ENCODE measurements at regions not wholly inside any gene's neighbourhood (a gene's known extent, or its start where the extent isn't known, plus 50 kb on each side); places are given as distances from the start of the nearest gene placed in this dataset.
"Not testable (repeated sequence)": the region's sequence is repeated elsewhere in the genome, so short reads cannot be mapped to it uniquely, and the experiment has no call there.

DNA sequence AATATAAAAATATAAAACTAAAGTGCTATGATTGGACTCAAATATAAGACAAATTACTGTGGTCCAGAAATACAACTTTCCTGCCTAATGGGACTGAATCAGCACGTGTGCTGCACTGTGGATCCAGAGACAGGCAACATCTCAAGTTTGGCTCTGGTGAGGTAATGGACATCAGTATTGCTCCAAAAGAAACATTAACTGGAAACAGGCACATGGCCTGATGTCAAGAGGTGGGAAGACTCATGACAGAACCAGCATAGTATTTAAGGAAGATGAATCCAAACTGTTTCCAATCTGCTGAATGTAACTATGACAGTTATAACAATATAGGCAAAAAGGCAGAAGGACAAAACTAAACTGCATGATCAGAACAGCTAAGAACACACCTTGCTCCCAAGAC lies 354.6 kb downstream of the FSIP2 start:
- no peak for DNase-seq

- no peak for DNase-seq
Measured at GRCh38 chr2:186098821-186099220, 360.2 kb downstream of the FSIP2 start.

DNA sequence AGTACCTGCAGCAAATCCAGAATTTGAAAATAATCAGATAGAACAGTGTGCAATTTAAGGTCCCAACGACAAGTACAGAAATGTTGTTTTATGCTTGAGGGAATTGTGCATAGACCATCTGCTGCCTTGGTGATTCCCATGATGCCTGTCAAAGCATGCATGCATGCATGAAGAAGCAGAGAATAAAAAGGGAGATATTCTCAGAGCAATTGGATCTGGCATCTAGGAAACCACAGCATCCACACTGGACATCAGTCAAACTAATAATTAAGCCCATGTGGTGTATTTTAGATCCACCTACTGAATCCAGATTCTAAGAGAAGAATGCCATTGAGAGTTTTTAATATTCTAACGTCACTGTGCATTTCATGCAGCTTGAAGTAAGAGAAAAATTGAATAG lies 361.2 kb downstream of the FSIP2 start:
- no peak for DNase-seq

DNA sequence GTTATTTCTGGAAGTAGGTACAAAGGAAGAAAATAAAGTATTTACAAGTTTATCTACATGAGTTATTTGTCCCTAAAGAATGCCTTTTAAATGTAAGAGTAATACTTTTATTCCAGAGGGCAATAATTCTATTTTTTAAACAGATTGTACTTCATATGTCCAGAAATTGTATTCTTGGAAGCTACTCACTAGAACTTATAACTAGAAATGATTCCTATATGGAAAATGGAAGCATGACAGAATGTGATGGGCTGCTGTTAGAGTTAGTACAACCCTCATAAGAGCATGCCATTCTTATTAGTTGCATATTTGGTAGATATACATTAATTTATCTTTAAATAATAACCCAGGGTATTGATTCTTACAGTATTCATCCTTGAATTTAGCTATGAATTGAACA lies 362.0 kb downstream of the FSIP2 start:
- DNase-seq, result no peak

- DNase-seq, result no peak
Measured at GRCh38 chr2:186101616-186102015, 363.0 kb downstream of the FSIP2 start.

- no peak for DNase-seq
Measured at GRCh38 chr2:186103276-186103675, 364.7 kb downstream of the FSIP2 start.

DNA sequence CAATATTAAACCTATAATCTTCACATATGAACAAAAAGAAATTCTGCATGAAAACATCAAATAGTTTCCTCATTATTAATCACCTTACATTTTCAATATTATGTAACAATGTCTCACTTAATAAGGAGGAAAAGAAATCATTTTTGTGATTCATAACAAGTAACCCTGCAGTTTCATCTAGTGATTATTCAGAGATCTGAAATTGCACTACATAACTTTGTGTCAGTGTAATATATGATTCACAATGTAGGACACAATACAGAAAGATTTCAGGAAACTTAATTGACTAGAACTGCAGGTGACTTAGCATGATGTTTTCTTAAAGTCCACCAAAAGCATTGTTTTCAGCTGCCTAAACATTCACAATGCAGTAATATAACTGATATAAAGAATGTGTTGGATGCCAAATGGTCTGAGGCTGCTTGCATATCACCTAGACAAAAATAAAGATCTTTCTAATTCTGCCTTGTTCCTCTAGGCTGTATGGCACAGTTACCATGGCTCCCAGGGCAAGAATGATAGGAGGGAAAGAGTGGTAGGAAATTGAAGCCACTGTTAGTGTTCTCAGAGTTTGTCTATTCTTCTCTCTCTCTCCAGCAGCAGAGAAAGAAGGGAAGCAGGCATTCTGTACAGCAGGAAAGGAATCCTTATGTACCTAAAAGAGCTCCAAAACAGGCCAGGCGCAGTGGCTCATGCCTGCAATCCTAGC lies 366.6 kb downstream of the FSIP2 start:
- no peak for DNase-seq

DNA sequence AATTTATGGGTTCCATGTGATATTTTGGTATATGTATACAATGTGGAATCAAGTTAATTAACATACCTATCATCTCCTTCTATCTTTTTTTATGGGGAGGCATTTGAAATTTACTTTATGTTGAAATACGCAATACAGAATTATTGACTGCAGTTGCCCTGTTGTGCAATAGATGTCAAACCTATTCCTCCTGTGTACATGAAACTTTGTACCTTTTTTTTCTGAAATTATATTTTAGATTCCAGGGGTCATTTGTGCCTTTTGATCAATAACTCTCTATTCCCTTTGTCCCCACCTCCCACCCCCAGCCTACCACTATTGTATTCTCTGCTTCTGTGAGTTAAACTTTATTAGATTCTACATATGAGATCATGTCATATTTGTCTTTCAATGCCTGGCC lies 369.9 kb downstream of the FSIP2 start:
- DNase-seq, result no peak

- DNase-seq, result no peak
Measured at GRCh38 chr2:186113284-186113683, 372.8 kb upstream of the ZC3H15 start.

- DNase-seq, result no peak
Measured at GRCh38 chr2:186125156-186125555, 360.9 kb upstream of the ZC3H15 start.

DNA sequence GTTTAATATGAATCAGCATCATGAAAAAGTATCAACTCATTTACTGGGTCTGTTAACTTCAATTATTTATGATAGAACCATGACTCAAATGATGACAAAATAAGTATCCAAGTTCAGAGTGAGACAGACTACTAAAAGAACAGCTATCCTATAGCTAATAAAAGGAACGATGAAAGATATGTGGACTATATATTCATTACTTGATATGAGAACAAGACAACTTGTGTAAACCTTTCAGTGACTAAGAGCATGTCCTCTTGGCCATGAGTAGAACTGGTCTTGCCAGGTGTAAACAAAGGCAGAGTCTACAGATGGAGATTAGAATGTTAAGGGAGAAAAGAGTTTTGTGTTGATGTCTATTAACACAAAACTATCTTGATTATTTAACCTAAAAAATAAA lies 360.4 kb upstream of the ZC3H15 start:
- DNase-seq, result no peak

DNA sequence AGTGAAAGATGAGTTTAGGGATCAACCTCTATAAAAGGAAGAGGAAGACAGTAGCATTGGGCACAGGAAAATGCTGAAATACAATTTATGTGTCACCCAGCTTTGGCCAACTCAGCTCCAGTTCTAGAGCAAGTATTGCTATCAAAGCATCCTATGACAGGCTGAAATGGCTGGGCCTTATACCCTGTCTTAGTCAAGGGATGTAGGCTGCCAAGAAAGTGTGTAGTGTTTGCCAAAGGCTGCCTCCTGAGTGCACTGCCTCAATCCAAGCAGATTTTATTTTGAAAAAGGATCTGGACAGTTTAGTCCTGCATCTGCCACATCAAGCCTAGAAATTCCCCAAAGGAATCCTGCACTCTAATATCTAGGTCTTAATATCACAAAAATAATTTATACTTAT lies 359.9 kb upstream of the ZC3H15 start:
- no peak for DNase-seq

GRCh38 chr2:186129767-186130581 lies 356.1 kb upstream of the ZC3H15 start:
- DNase-seq, result peak; percentile 74

- DNase-seq, result no peak
Measured at GRCh38 chr2:186130748-186131641, 355.1 kb upstream of the ZC3H15 start.

- DNase-seq, result no peak
Measured at GRCh38 chr2:186135686-186136085, 350.4 kb upstream of the ZC3H15 start.

DNA sequence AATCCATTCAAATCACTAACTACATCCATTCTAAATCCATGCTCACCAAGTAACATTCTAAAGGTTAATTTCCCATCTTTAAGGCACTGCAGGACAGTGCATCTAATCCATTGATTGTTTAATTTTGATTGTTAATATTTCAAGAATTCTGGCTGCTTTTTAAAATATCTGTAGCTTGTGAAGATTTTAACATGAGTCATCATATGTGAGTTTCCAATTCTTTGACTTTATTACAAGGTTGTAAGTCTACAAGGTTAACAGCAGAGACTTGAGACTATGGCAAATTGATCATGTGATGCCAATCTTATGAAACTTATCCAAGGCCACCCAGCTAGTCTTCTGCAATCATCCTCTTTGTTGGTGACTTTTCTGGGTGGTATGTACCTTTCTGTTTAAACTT lies 349.2 kb upstream of the ZC3H15 start:
- DNase-seq, result no peak

GRCh38 chr2:186138845-186139244 lies 347.2 kb upstream of the ZC3H15 start:
- DNase-seq, result no peak

DNA sequence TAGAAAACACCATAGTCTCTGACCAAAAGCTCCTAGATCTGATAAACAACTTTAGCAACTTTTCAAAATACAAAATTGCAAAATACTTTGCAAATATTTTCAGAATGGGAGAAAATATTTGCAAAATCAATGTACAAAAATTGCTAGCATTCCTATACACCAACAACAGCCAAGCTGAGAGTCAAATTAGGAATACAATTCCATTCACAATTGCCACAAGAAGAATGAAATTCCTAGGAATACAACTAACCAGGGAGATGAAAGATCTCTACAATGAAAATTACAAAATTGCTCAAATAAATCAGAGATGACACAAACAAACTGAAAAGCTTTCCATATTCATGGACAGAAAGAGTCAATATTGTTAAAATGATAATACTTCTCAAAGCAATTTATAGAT lies 327.0 kb upstream of the ZC3H15 start:
- no peak for DNase-seq

- DNase-seq, result no peak
Measured at GRCh38 chr2:186164325-186164724, 321.7 kb upstream of the ZC3H15 start.

- DNase-seq, result no peak
Measured at GRCh38 chr2:186170693-186171092, 315.4 kb upstream of the ZC3H15 start.

DNA sequence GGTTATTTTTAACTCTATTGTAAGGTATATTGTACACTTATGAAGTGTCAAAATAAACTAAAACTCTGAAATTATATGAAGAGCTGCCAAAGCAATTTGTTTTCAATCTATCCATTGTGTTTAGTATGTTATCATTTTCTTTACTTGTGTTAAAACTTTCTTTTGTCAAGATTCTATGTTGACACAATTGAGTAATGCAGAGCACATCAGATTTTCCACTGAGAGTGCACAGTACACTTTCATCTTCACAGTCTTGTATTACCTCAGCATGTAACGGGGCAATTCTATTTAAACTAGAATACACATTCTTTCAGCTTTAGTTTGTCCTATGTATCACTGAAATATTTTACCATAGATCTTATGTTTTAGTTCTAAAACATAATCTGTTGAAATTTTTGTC lies 304.4 kb upstream of the ZC3H15 start:
- DNase-seq, result no peak

DNA sequence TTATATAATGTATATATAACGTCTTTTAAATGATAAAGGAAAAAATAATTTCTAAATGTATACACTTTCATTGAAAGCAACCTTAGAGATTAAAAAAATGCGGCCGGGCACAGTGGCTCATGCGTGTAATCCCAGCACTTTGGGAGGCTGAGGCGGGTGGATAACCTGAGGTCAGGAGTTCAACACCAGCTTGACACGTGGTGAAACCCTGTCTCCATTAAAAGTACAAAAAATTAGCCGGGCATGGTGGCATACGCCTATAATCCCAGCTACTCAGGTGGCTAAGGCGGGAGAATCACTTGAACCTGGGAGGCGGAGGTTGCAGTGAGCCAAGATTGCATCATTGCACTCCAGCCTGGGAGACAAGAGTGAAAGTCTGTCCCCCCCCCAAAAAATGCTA lies 303.7 kb upstream of the ZC3H15 start:
- not testable (repeated sequence) for DNase-seq

DNA sequence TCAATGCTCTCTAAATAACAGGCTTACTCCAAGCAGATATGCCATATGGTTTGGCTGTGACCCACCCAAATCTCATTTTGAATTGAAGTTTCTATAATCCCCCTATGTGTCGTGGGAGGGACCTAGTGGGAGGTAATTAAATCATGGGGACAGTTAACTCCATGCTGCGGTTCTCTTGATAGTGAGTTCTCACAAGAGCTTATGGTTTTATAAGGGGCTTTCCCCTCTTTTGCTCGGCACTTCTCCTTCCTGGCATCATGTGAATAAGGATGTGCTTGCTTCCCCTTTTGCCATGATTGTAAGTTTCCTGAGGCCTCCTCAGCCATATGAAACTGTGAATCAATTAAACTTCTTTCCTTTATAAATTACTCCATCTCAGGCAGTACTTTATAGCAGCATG lies 302.7 kb upstream of the ZC3H15 start:
- DNase-seq, result no peak

- no peak for DNase-seq
Measured at GRCh38 chr2:186187854-186188253, 298.2 kb upstream of the ZC3H15 start.

Measured in NCI-H510A treated with DMSO at 0.1 percent for 48 hours (cell line).